SU-DHL-6 (cell line): ENCODE measurements at regions not wholly inside any gene's neighbourhood (a gene's known extent, or its start where the extent isn't known, plus 50 kb on each side); places are given as distances from the start of the nearest gene placed in this dataset.

Experiments used
- H2AFZ ChIP-seq: fragments of 200-600 bp; sonication (generic); 2 replicates; pipeline ENCODE4 v1.6.1; 2014; ENCODE audit warnings: low read depth, mild to moderate bottlenecking, moderate library complexity, mixed read lengths, antibody characterized with exemption, low read length; ENCODE audit not compliant: severe bottlenecking
- H3F3A ChIP-seq: fragments of 200-600 bp; shearing (Covaris generic); 2 replicates; pipeline ENCODE4 v1.6.0; 2016; ENCODE audit warnings: antibody characterized with exemption, mild to moderate bottlenecking; ENCODE audit not compliant: insufficient read depth
- H3K27ac ChIP-seq: fragments of 200-600 bp; sonication (generic); 2 replicates; pipeline ENCODE4 v1.5.1; 2016; ENCODE audit warnings: low read depth, mild to moderate bottlenecking, low read length, moderate library complexity, mixed read lengths
- H3K27me3 ChIP-seq: fragments of 200-600 bp; sonication (generic), shearing (Covaris generic); 2 replicates; pipeline ENCODE4 v1.6.0; 2014; ENCODE audit warnings: mild to moderate bottlenecking, low read length
- H3K36me3 ChIP-seq: fragments of 200-600 bp; sonication (generic); 2 replicates; pipeline ENCODE4 v1.6.1; 2014; ENCODE audit warnings: mild to moderate bottlenecking, low read length, mixed read lengths
- H3K4me2 ChIP-seq: fragments of 300-600, 200-600 bp; shearing (Covaris generic), sonication (generic); 2 replicates; pipeline ENCODE4 v1.6.0; 2014; ENCODE audit warnings: low read length, low read depth, mild to moderate bottlenecking; ENCODE audit not compliant: poor library complexity, severe bottlenecking
- H3K4me3 ChIP-seq: fragments of 200-600 bp; sonication (generic); 2 replicates; pipeline ENCODE4 v1.5.1; 2014; ENCODE audit warnings: antibody characterized with exemption, low read length, mild to moderate bottlenecking, mixed read lengths; ENCODE audit not compliant: insufficient read depth, poor library complexity, severe bottlenecking
- H3K79me2 ChIP-seq: fragments of 200-600 bp; sonication (generic); 2 replicates; pipeline ENCODE4 v1.6.1; 2014; ENCODE audit warnings: mild to moderate bottlenecking, low read length, moderate library complexity; ENCODE audit not compliant: insufficient read depth
- H3K9ac ChIP-seq: fragments of 200-600 bp; sonication (generic); 2 replicates; pipeline ENCODE4 v1.7.0; 2014; ENCODE audit warnings: mild to moderate bottlenecking, low read length
- H3K9me2 ChIP-seq: fragments of 200-600 bp; sonication (generic); replicated peaks from 2 replicates; pipeline ENCODE4 v1.6.1; 2014; ENCODE audit warnings: low read length; ENCODE audit not compliant: insufficient read depth
- H3K9me3 ChIP-seq: fragments of 200-600 bp; sonication (generic); 2 replicates; pipeline ENCODE4 v1.6.1; 2014; ENCODE audit warnings: low read length, mixed read lengths; ENCODE audit not compliant: insufficient read depth
- H4K20me1 ChIP-seq: fragments of 200-600 bp; sonication (generic); 2 replicates; pipeline ENCODE4 v1.6.1; 2014; ENCODE audit warnings: low read depth, mild to moderate bottlenecking, antibody characterized with exemption, low read length, moderate library complexity, mixed read lengths
- CTCF ChIP-seq: fragments of 200-600 bp; sonication (generic); IDR thresholded peaks from one replicate; pipeline ENCODE4 v1.5.1; 2017; ENCODE audit warnings: antibody characterized with exemption, mild to moderate bottlenecking, low read length, moderate library complexity; ENCODE audit not compliant: insufficient read depth, poor library complexity, severe bottlenecking
- EZH2phosphoT487 ChIP-seq: fragments of 200-600 bp; sonication (generic), shearing (Covaris generic); conservative IDR thresholded peaks from 2 replicates; pipeline ENCODE4 v1.6.1; 2018; ENCODE audit warnings: mild to moderate bottlenecking, antibody characterized with exemption, low read length, moderate library complexity, mixed read lengths

GRCh38 chr6:115053169-115053860 is 710.5 kb upstream of the HS3ST5 start:
- no peaks in the 10 kb centered on the region for H3K36me3 ChIP-seq
- no peaks in the 10 kb centered on the region for H3K79me2 ChIP-seq
- no peak for TF ChIP-seq EZH2phosphoT487
- no peak for TF ChIP-seq CTCF
- no peaks in the 10 kb centered on the region for H3K9me2 ChIP-seq
- H3K4me2 ChIP-seq: no peak overlapping the region
- H3K27me3 ChIP-seq: no peaks in the 10 kb centered on the region
- H3K27ac ChIP-seq: no peak overlapping the region
- no peak overlapping the region for H3K9ac ChIP-seq
- H4K20me1 ChIP-seq: no peaks in the 10 kb centered on the region
- no peak overlapping the region for H3K4me3 ChIP-seq
- no peak overlapping the region for H2AFZ ChIP-seq
- no peaks in the 10 kb centered on the region for H3F3A ChIP-seq
- no peaks in the 10 kb centered on the region for H3K9me3 ChIP-seq

- H3K79me2 ChIP-seq: no peaks in the 10 kb centered on the region
- H3K27ac ChIP-seq: no peak overlapping the region
- no peaks in the 10 kb centered on the region for H3K27me3 ChIP-seq
- H3K36me3 ChIP-seq: no peaks in the 10 kb centered on the region
- no peaks in the 10 kb centered on the region for H3K9me2 ChIP-seq
- no peaks in the 10 kb centered on the region for H3F3A ChIP-seq
- H3K9me3 ChIP-seq: no peaks in the 10 kb centered on the region
- no peak overlapping the region for H2AFZ ChIP-seq
- H4K20me1 ChIP-seq: no peaks in the 10 kb centered on the region
- no peak overlapping the region for H3K4me3 ChIP-seq
- TF ChIP-seq CTCF (no peak), EZH2phosphoT487 (no peak)
- H3K4me2 ChIP-seq: no peak overlapping the region
- no peak overlapping the region for H3K9ac ChIP-seq
These were observed 673.8 kb upstream of the HS3ST5 start for GRCh38 chr6:115016593-115016992.

GRCh38 chr6:115004982-115005381 is 662.2 kb upstream of the HS3ST5 start:
- H3K4me3 ChIP-seq: no peak overlapping the region
- H3K4me2 ChIP-seq: no peak overlapping the region
- H4K20me1 ChIP-seq: no peaks in the 10 kb centered on the region
- H3K27ac ChIP-seq: no peak overlapping the region
- no peaks in the 10 kb centered on the region for H3K9me2 ChIP-seq
- H3K9ac ChIP-seq: no peak overlapping the region
- H3K36me3 ChIP-seq: no peaks in the 10 kb centered on the region
- no peaks in the 10 kb centered on the region for H3K9me3 ChIP-seq
- TF ChIP-seq EZH2phosphoT487: no peak
- TF ChIP-seq CTCF: no peak
- H3K79me2 ChIP-seq: no peaks in the 10 kb centered on the region
- no peaks in the 10 kb centered on the region for H3F3A ChIP-seq
- H3K27me3 ChIP-seq: no peaks in the 10 kb centered on the region
- no peak overlapping the region for H2AFZ ChIP-seq
